Activated CD4-positive, alpha-beta T cell treated with anti-CD3 and anti-CD28 coated beads for 36 hours (primary cell): ENCODE measurements at regions not wholly inside any gene's neighbourhood (a gene's known extent, or its start where the extent isn't known, plus 50 kb on each side); places are given as distances from the start of the nearest gene placed in this dataset.

ENCODE experiments used
- ATAC-seq: fragments of 200-7000 bp; cut with Tn5 transposase; one replicate; pipeline ENCODE4 v1.10.0; 2021; ENCODE audit warnings: mild to moderate bottlenecking, moderate library complexity
- CTCF ChIA-PET: fragments of 350-600 bp; sonication (Branson Sonifier 250); formaldehyde crosslinking; loops from one replicate; lab custom pipeline; 2021; ENCODE audit warnings: antibody characterized with exemption; lab: Charles Lee
- POLR2A ChIA-PET: fragments of 350-600 bp; sonication (Branson Sonifier 250); formaldehyde crosslinking; loops from one replicate; lab custom pipeline; 2021; ENCODE audit warnings: antibody characterized with exemption, inconsistent platforms; lab: Charles Lee
- DNase-seq: peaks from one replicate; pipeline ENCODE4 v3.0.0-alpha.2; 2020
- H3K27ac Mint-ChIP-seq: one replicate; pipeline ENCODE4 v1.8.0; 2021; ENCODE audit warnings: mixed read lengths
- H3K27me3 Mint-ChIP-seq: one replicate; pipeline ENCODE4 v1.8.0; 2021; ENCODE audit warnings: mixed read lengths
- H3K36me3 Mint-ChIP-seq: one replicate; pipeline ENCODE4 v1.8.0; 2021; ENCODE audit warnings: low read depth, mixed read lengths
- H3K4me1 Mint-ChIP-seq: one replicate; pipeline ENCODE4 v1.8.0; 2021; ENCODE audit warnings: mixed read lengths
- H3K4me3 Mint-ChIP-seq: one replicate; pipeline ENCODE4 v1.8.0; 2021; ENCODE audit warnings: mild to moderate bottlenecking, moderate library complexity, mixed read lengths
- H3K9me3 Mint-ChIP-seq: one replicate; pipeline ENCODE4 v1.8.0; 2021; ENCODE audit warnings: low read depth, mixed read lengths
- intact Hi-C, 2 experiments: fragments of 100-400 bp; cut with DNase I in 1 of 2; cut with micrococcal nuclease in 1 of 2; formaldehyde crosslinking; loops; one replicate each; pipeline versions ENCODE4 v1.14.2 to v1.15.1; 2022 to 2024; cut with DNase I, micrococcal nuclease

GRCh38 chr11:130737866-130738431 lies 178.3 kb downstream of the SNX19 start:
- peaks cover 22% of the 10 kb centered on the region for H3K9me3 Mint-ChIP-seq
- ChIA-PET POLR2A (no interaction called here), CTCF (no interaction called here)
- DNase-seq (no peak), ATAC-seq (no peak)
- no peaks in the 10 kb centered on the region for H3K27me3 Mint-ChIP-seq
- intact Hi-C loops, result no loop called here
- no peaks in the 10 kb centered on the region for H3K4me1 Mint-ChIP-seq
- no peaks in the 10 kb centered on the region for H3K36me3 Mint-ChIP-seq
- H3K27ac Mint-ChIP-seq, result no peak overlapping the region
- H3K4me3 Mint-ChIP-seq, result no peak overlapping the region

DNA sequence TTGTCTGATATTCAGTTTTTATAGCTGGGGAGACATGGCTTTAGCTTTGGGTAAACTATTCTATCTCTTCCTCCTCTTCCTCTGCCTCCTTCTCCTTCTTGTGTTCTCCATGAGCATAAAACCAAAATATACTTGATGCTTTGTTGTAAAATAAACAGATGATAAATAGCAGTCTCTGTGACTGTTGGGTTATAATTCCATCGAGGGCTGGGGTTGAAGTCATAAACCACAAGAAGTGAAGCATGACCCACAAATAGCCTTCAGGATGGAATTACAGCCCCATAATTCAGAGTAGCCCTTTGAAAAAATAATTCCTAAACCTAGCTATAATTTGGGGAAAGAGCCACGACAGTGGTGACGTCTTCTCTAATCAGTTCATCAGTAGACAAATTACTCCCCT lies 177.7 kb downstream of the SNX19 start:
- Mint-ChIP-seq H3K27ac (no peak overlapping the region), H3K36me3 (no peaks in the 10 kb centered on the region), H3K4me3 (no peak overlapping the region), H3K27me3 (no peaks in the 10 kb centered on the region), H3K4me1 (no peaks in the 10 kb centered on the region), H3K9me3 (peaks cover 19% of the 10 kb centered on the region)
- intact Hi-C loops, result no loop called here
- ATAC-seq, result no peak
- POLR2A ChIA-PET, result no interaction called here
- CTCF ChIA-PET, result no interaction called here
- no peak for DNase-seq

DNA sequence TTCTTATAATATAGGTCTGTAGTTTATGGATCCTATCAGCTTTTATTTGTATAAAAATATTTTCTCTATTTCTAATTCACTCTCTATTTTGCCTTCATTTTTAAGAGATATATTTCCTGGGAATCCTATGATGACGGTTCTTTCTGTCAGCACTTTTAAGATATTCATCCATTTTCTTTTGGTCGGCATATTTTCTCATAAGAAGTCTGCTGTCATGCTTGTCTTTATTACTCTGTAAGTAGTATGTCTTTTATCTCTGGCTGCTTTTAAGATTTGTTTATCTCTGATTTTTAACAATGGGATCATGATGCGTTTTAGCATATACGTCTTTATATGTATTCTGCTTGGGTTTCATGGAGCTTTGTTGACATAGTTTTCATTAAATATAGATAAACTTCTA lies 175.5 kb downstream of the SNX19 start:
- Mint-ChIP-seq H3K4me1 (no peaks in the 10 kb centered on the region), H3K27me3 (peaks cover 2% of the 10 kb centered on the region), H3K9me3 (peaks cover 12% of the 10 kb centered on the region), H3K36me3 (no peaks in the 10 kb centered on the region), H3K27ac (no peak overlapping the region), H3K4me3 (no peak overlapping the region)
- ATAC-seq (no peak), DNase-seq (no peak)
- intact Hi-C loops, result no loop called here
- ChIA-PET POLR2A (no interaction called here), CTCF (interaction anchor here (1.1 kb wide), 1 partner anchor 12 kb away, joined by 3 read pairs; no protein-coding TSS in a partner anchor)

GRCh38 chr11:130744794-130745193 lies 171.5 kb downstream of the SNX19 start:
- H3K36me3 Mint-ChIP-seq, result no peaks in the 10 kb centered on the region
- H3K9me3 Mint-ChIP-seq, result peaks cover 12% of the 10 kb centered on the region
- peaks cover 7% of the 10 kb centered on the region for H3K27me3 Mint-ChIP-seq
- no peak for DNase-seq
- H3K27ac Mint-ChIP-seq, result no peak overlapping the region
- POLR2A ChIA-PET, result no interaction called here
- no peak for ATAC-seq
- no peak overlapping the region for H3K4me3 Mint-ChIP-seq
- H3K4me1 Mint-ChIP-seq, result no peaks in the 10 kb centered on the region
- intact Hi-C loops, result no loop called here
- CTCF ChIA-PET, result no interaction called here

GRCh38 chr11:130749216-130749615 lies 167.1 kb downstream of the SNX19 start:
- Mint-ChIP-seq H3K4me1 (no peaks in the 10 kb centered on the region), H3K36me3 (no peaks in the 10 kb centered on the region), H3K4me3 (no peak overlapping the region), H3K9me3 (no peaks in the 10 kb centered on the region), H3K27me3 (peaks cover 7% of the 10 kb centered on the region), H3K27ac (no peak overlapping the region)
- ATAC-seq, result no peak
- ChIA-PET CTCF (no interaction called here), POLR2A (no interaction called here)
- intact Hi-C loops, result no loop called here
- DNase-seq, result no peak

- ChIA-PET CTCF (interaction anchor here (0.7 kb wide), 1 partner anchor 37 kb away, joined by 3 read pairs; no protein-coding TSS in a partner anchor), POLR2A (no interaction called here)
- H3K4me3 Mint-ChIP-seq, result no peak overlapping the region
- no peak overlapping the region for H3K27ac Mint-ChIP-seq
- DNase-seq (no peak), ATAC-seq (no peak)
- H3K27me3 Mint-ChIP-seq, result peaks cover 5% of the 10 kb centered on the region
- H3K4me1 Mint-ChIP-seq, result no peaks in the 10 kb centered on the region
- intact Hi-C loops, result no loop called here
- no peaks in the 10 kb centered on the region for H3K9me3 Mint-ChIP-seq
- no peaks in the 10 kb centered on the region for H3K36me3 Mint-ChIP-seq
Observed at GRCh38 chr11:130760515-130761125, 155.7 kb downstream of the SNX19 start.

DNA sequence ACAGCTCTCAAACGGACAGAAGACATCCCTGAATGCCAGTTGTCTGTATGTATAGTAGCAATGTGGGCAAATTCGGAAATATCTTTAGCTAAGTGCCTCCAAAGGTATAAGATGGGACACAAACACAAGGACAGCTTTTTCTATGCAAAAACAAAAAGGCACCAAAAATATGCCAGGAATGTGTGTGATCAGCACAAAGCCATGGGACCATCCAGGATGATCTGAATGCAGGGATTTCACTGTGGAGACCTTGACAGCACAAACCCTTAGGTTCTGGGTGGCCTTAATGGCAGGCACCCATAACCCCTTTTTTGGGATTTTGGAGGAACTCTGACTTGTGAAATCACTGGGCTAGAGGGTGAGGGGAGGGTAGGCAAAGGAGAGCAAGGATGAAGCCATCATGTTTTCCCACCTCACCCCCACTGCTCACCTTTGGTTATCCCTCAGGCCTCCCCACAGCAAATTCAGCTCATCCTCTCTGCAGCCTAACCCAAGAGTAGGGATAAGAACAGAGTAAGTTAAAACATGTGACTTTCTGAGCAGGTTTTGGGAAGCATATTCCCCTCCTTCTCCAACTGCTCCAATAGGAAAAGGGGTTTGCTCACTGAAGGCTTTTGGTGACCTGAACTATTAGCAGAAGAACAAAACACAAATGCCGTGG lies 154.6 kb downstream of the SNX19 start:
- ATAC-seq (no peak), DNase-seq (no peak)
- CTCF ChIA-PET, result interaction anchor here (0.7 kb wide), 1 partner anchor 36 kb away, joined by 3 read pairs; no protein-coding TSS in a partner anchor
- H3K27me3 Mint-ChIP-seq, result peaks cover 5% of the 10 kb centered on the region
- H3K9me3 Mint-ChIP-seq, result no peaks in the 10 kb centered on the region
- intact Hi-C loops, result no loop called here
- no peaks in the 10 kb centered on the region for H3K36me3 Mint-ChIP-seq
- H3K4me3 Mint-ChIP-seq, result no peak overlapping the region
- POLR2A ChIA-PET, result no interaction called here
- H3K4me1 Mint-ChIP-seq, result no peaks in the 10 kb centered on the region
- no peak overlapping the region for H3K27ac Mint-ChIP-seq

DNA sequence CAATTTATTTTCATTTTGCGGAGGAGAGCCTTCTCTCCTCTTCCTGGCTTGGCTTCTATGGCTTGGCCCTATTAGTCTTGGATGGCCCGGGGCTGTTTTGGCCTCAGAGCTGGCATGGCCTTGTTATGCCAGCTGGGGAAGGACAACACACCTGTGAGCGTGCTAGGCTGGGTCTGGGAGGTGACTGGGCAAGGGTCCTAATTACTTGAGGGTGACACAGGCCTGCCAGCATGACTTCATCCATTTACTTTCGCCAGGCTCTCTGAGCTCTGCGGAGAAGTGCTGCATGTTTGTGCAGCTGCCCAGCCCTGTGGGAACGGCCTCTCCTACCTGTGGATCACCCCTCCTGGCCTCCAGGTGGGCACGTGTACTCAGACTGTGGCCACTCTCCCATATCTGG lies 153.6 kb downstream of the SNX19 start:
- peaks cover 5% of the 10 kb centered on the region for H3K27me3 Mint-ChIP-seq
- H3K27ac Mint-ChIP-seq, result no peak overlapping the region
- no peaks in the 10 kb centered on the region for H3K36me3 Mint-ChIP-seq
- no peak overlapping the region for H3K4me3 Mint-ChIP-seq
- DNase-seq (no peak), ATAC-seq (no peak)
- H3K4me1 Mint-ChIP-seq, result no peaks in the 10 kb centered on the region
- CTCF ChIA-PET, result no interaction called here
- intact Hi-C loops, result no loop called here
- H3K9me3 Mint-ChIP-seq, result no peaks in the 10 kb centered on the region
- POLR2A ChIA-PET, result no interaction called here

DNA sequence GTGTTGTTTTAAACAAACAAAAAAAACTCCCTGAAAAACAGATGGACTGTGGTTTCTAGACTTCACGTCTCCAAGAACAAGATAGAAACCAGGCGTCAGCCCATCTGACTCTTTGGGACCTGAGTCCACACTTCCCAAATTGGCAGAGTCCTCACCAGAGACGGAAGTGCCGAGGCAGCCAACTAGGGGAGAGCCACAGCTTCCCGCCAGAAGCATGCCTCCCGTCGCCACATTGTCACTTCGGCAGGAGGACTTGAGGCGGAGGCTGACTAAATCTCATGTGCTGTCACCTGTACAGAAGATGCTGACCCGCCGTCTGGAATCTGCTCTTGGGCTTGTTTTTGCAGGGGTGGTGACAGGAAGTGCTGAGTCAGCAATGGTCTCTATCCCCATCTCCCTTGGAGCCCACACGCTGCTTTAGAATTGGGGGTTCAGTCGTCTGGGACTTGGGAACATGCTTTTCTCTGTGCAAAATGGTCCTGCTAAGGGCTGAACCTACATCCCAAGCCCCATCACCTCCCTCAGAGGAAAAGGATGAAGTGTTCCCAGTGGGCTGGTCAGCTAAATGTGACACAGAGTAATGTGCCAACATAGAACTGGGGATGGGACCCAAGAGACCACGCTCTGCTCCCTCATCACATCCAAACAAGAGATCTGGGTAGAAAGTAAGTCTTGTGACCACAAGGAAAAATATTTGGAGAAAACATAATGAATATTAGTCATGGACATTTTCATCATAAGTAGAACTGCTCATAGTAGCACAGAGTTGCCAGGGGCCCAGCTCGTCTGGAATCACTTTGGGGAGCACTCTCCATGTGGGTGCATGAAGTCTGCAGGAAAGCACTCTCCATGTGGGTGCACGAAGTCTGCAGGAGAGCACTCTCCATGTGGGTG lies 152.9 kb downstream of the SNX19 start:
- Mint-ChIP-seq H3K9me3 (no peaks in the 10 kb centered on the region), H3K27ac (no peak overlapping the region), H3K4me3 (no peak overlapping the region), H3K27me3 (peaks cover 5% of the 10 kb centered on the region), H3K36me3 (no peaks in the 10 kb centered on the region), H3K4me1 (no peaks in the 10 kb centered on the region)
- DNase-seq, result no peak
- POLR2A ChIA-PET, result no interaction called here
- intact Hi-C loops, result no loop called here
- CTCF ChIA-PET, result no interaction called here
- no peak for ATAC-seq

DNA sequence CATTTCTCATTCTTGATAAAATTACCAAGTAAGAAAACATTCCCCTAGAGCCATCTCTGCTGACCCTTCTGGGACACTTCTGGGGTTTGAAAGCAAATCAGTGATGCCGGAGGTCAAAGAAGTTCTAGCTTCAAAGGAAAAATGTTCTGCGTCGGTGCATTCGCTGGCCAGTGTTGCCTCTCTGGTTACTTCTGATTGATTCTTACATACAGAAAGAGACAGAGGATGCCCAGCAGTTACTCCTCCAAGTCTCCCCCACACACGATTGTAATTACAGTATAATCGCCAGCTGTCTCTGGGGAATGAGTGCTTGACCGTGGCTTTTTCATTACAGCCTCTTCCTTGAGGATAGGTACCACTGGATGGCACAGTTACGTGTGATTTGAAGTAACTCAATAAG lies 150.9 kb downstream of the SNX19 start:
- ChIA-PET CTCF (no interaction called here), POLR2A (no interaction called here)
- DNase-seq (no peak), ATAC-seq (no peak)
- intact Hi-C loops, result no loop called here
- H3K4me3 Mint-ChIP-seq, result no peak overlapping the region
- H3K4me1 Mint-ChIP-seq, result no peaks in the 10 kb centered on the region
- H3K27ac Mint-ChIP-seq, result no peak overlapping the region
- peaks cover 6% of the 10 kb centered on the region for H3K27me3 Mint-ChIP-seq
- H3K9me3 Mint-ChIP-seq, result no peaks in the 10 kb centered on the region
- no peaks in the 10 kb centered on the region for H3K36me3 Mint-ChIP-seq

DNA sequence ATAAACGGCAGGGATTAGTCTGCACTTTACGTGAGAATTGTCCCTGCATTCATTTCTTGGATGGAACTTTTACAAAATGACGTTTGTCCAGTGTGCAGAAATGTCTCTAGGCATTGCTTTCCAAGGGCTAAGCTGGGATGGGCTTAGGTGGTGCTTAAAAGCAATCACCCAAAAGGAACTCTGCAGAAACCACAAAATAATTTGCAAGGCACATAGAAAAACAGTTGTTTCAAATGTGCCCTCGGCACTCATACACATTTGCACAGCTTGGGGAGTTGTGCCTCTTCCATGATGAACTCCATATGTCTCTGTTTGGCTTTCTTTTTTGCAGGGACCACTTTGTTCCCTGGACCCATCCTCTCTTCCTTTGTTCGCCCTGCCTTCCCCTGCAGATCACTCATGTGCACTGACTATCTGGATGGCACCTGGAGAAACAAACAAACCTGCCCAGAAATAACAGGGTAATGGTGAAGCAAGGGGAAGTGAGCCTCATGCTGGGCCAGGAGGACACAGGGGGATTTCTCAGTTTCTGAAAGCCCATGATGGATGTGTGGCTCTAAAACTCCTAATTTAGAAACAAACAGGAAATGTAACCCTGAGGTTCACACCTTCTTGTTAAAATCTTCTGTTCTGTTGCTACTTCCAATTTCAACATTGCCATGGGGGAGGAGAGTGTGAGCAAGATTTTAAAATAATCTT lies 150.2 kb downstream of the SNX19 start:
- Mint-ChIP-seq H3K27me3 (peaks cover 4% of the 10 kb centered on the region), H3K4me1 (no peaks in the 10 kb centered on the region), H3K27ac (no peak overlapping the region), H3K4me3 (no peak overlapping the region), H3K9me3 (no peaks in the 10 kb centered on the region), H3K36me3 (no peaks in the 10 kb centered on the region)
- CTCF ChIA-PET, result no interaction called here
- no peak for ATAC-seq
- no peak for DNase-seq
- POLR2A ChIA-PET, result no interaction called here
- intact Hi-C loops, result no loop called here
